GM04504 (cell line): ENCODE measurements at regions not wholly inside any gene's neighbourhood (a gene's known extent, or its start where the extent isn't known, plus 50 kb on each side); places are given as distances from the start of the nearest gene placed in this dataset.
"Not testable (repeated sequence)": the region's sequence is repeated elsewhere in the genome, so short reads cannot be mapped to it uniquely, and the experiment has no call there.

Source experiments
- DNase-seq: peaks from one replicate; pipeline ENCODE4 v3.0.0-alpha.2; 2012; ENCODE audit warnings: low read depth

GRCh38 chr10:8310930-8311329 is 256.4 kb downstream of the GATA3 start:
- no peak for DNase-seq

GRCh38 chr10:8311526-8312070 is 257.1 kb downstream of the GATA3 start:
- no peak for DNase-seq

GRCh38 chr10:8312079-8312478 is 257.6 kb downstream of the GATA3 start:
- DNase-seq, result no peak

GRCh38 chr10:8312781-8313180 is 258.3 kb downstream of the GATA3 start:
- no peak for DNase-seq

- DNase-seq, result no peak
Observed at GRCh38 chr10:8314486-8314885, 260.0 kb downstream of the GATA3 start.

- DNase-seq, result no peak
Observed at GRCh38 chr10:8315619-8316021, 261.1 kb downstream of the GATA3 start.

GRCh38 chr10:8316284-8316683 is 261.8 kb downstream of the GATA3 start:
- no peak for DNase-seq

GRCh38 chr10:8318429-8318828 is 263.9 kb downstream of the GATA3 start:
- not testable (repeated sequence) for DNase-seq

- DNase-seq, result no peak
Observed at GRCh38 chr10:8318956-8319355, 264.5 kb downstream of the GATA3 start.

GRCh38 chr10:8319704-8320103 is 265.2 kb downstream of the GATA3 start:
- no peak for DNase-seq

GRCh38 chr10:8321990-8322389 is 267.5 kb downstream of the GATA3 start:
- no peak for DNase-seq

- no peak for DNase-seq
Observed at GRCh38 chr10:8323428-8324054, 269.1 kb downstream of the GATA3 start.

GRCh38 chr10:8325024-8325980 is 270.8 kb downstream of the GATA3 start:
- DNase-seq, result no peak

GRCh38 chr10:8326396-8327139 is 272.1 kb downstream of the GATA3 start:
- no peak for DNase-seq

- no peak for DNase-seq
Observed at GRCh38 chr10:8327140-8327423, 272.6 kb downstream of the GATA3 start.

GRCh38 chr10:8331387-8331786 is 276.9 kb downstream of the GATA3 start:
- no peak for DNase-seq

GRCh38 chr10:8331896-8332729 is 277.6 kb downstream of the GATA3 start:
- DNase-seq, result no peak

GRCh38 chr10:8332730-8333111 is 278.2 kb downstream of the GATA3 start:
- no peak for DNase-seq

- DNase-seq, result no peak
Observed at GRCh38 chr10:8334631-8335030, 280.1 kb downstream of the GATA3 start.

- DNase-seq, result no peak
Observed at GRCh38 chr10:8336629-8337331, 282.3 kb downstream of the GATA3 start.

- no peak for DNase-seq
Observed at GRCh38 chr10:8337332-8337651, 282.8 kb downstream of the GATA3 start.
